Midbrain (tissue), 1 donor: ENCODE measurements at regions not wholly inside any gene's neighbourhood (a gene's known extent, or its start where the extent isn't known, plus 50 kb on each side); places are given as distances from the start of the nearest gene placed in this dataset.
"Not testable (repeated sequence)": the region's sequence is repeated elsewhere in the genome, so short reads cannot be mapped to it uniquely, and the experiment has no call there.

ENCODE experiments used
- DNase-seq: peaks from one replicate; lab custom pipeline; 2025; lab: John Stamatoyannopoulos, UW

GRCh38 chr21:35298757-35299156, 249.7 kb upstream of the RUNX1 start:
- no peak for DNase-seq

GRCh38 chr21:35297665-35298064, 248.6 kb upstream of the RUNX1 start:
- no peak for DNase-seq

- no peak for DNase-seq
Measured at GRCh38 chr21:35294231-35294898, 245.3 kb upstream of the RUNX1 start.

GRCh38 chr21:35291973-35292627, 243.0 kb upstream of the RUNX1 start:
- no peak for DNase-seq

- no peak for DNase-seq
Measured at GRCh38 chr21:35291034-35291433, 241.9 kb upstream of the RUNX1 start.

- DNase-seq, result no peak
Measured at GRCh38 chr21:35288238-35288637, 239.1 kb upstream of the RUNX1 start.

- no peak for DNase-seq
Measured at GRCh38 chr21:35284199-35284598, 235.1 kb upstream of the RUNX1 start.

GRCh38 chr21:35282944-35283343, 233.8 kb upstream of the RUNX1 start:
- no peak for DNase-seq

- no peak for DNase-seq
Measured at GRCh38 chr21:35281956-35282355, 232.9 kb upstream of the RUNX1 start.

- DNase-seq, result no peak
Measured at GRCh38 chr21:35280231-35280630, 231.1 kb upstream of the RUNX1 start.

- no peak for DNase-seq
Measured at GRCh38 chr21:35275776-35276175, 226.7 kb upstream of the RUNX1 start.

- no peak for DNase-seq
Measured at GRCh38 chr21:35274923-35275322, 225.8 kb upstream of the RUNX1 start.

GRCh38 chr21:35274090-35274489, 225.0 kb upstream of the RUNX1 start:
- no peak for DNase-seq

- no peak for DNase-seq
Measured at GRCh38 chr21:35273333-35273732, 224.2 kb upstream of the RUNX1 start.

GRCh38 chr21:35271344-35272118, 222.4 kb upstream of the RUNX1 start:
- DNase-seq, result not testable (repeated sequence)

- no peak for DNase-seq
Measured at GRCh38 chr21:35268817-35269216, 219.7 kb upstream of the RUNX1 start.

GRCh38 chr21:35268261-35268660, 219.2 kb upstream of the RUNX1 start:
- no peak for DNase-seq

- no peak for DNase-seq
Measured at GRCh38 chr21:35266546-35266945, 217.4 kb upstream of the RUNX1 start.

- no peak for DNase-seq
Measured at GRCh38 chr21:35265170-35265877, 216.2 kb upstream of the RUNX1 start.

- no peak for DNase-seq
Measured at GRCh38 chr21:35259457-35259856, 210.4 kb upstream of the RUNX1 start.

GRCh38 chr21:35258521-35258920, 209.4 kb upstream of the RUNX1 start:
- no peak for DNase-seq

GRCh38 chr21:35257413-35257812, 208.3 kb upstream of the RUNX1 start:
- no peak for DNase-seq
